OCI-LY7 (cell line): ENCODE measurements at regions not wholly inside any gene's neighbourhood (a gene's known extent, or its start where the extent isn't known, plus 50 kb on each side); places are given as distances from the start of the nearest gene placed in this dataset.

Experiments used
- CTCF ChIP-seq: fragments of 200-600 bp; sonication (generic); conservative IDR thresholded peaks from 2 replicates; pipeline ENCODE4 v1.5.1; 2014; ENCODE audit warnings: mild to moderate bottlenecking, antibody characterized with exemption, low read length, moderate library complexity, mixed read lengths
- EZH2phosphoT487 ChIP-seq: fragments of 200-600 bp; sonication (generic); IDR thresholded peaks from 2 replicates; pipeline ENCODE4 v1.6.1; 2018; ENCODE audit warnings: low read depth, borderline replicate concordance, mild to moderate bottlenecking, mixed run types, antibody characterized with exemption, low read length, moderate library complexity, mixed read lengths

GRCh38 chr2:203799908-203800307 is 67.7 kb upstream of the CTLA4 start:
- TF ChIP-seq CTCF = no peak
- no peak for TF ChIP-seq EZH2phosphoT487
